Left forelimb (tissue), 1 donor: ENCODE measurements at regions not wholly inside any gene's neighbourhood (a gene's known extent, or its start where the extent isn't known, plus 50 kb on each side); places are given as distances from the start of the nearest gene placed in this dataset.
"Not testable (repeated sequence)": the region's sequence is repeated elsewhere in the genome, so short reads cannot be mapped to it uniquely, and the experiment has no call there.

Experiments used
- DNase-seq: peaks from one replicate; pipeline ENCODE4 v3.0.0-alpha.2; 2018; ENCODE audit warnings: low spot score

- no peak for DNase-seq
Observed at GRCh38 chr3:164927728-164928127, 150.6 kb downstream of the SI start.

GRCh38 chr3:164918905-164919304, 159.4 kb downstream of the SI start:
- DNase-seq: no peak

- no peak for DNase-seq
Observed at GRCh38 chr3:164912916-164913315, 165.4 kb downstream of the SI start.

GRCh38 chr3:164903820-164904451, 174.4 kb downstream of the SI start:
- DNase-seq: no peak

GRCh38 chr3:164897342-164897741, 181.0 kb downstream of the SI start:
- no peak for DNase-seq

- no peak for DNase-seq
Observed at GRCh38 chr3:164890061-164890460, 188.2 kb downstream of the SI start.

GRCh38 chr3:164883171-164883570, 195.1 kb downstream of the SI start:
- DNase-seq: no peak

GRCh38 chr3:164879201-164879600, 199.1 kb downstream of the SI start:
- DNase-seq: no peak

- DNase-seq: no peak
Observed at GRCh38 chr3:164864454-164864853, 213.8 kb downstream of the SI start.

- DNase-seq: no peak
Observed at GRCh38 chr3:164852866-164853265, 225.4 kb downstream of the SI start.

- no peak for DNase-seq
Observed at GRCh38 chr3:164851905-164852304, 226.4 kb downstream of the SI start.

- no peak for DNase-seq
Observed at GRCh38 chr3:164851204-164851603, 227.1 kb downstream of the SI start.

GRCh38 chr3:164848923-164849322, 229.4 kb downstream of the SI start:
- DNase-seq: no peak

GRCh38 chr3:164845739-164846138, 232.6 kb downstream of the SI start:
- DNase-seq: no peak

- no peak for DNase-seq
Observed at GRCh38 chr3:164832216-164832615, 246.1 kb downstream of the SI start.

GRCh38 chr3:164818318-164818717, 260.0 kb downstream of the SI start:
- no peak for DNase-seq

- no peak for DNase-seq
Observed at GRCh38 chr3:164814106-164814505, 264.2 kb downstream of the SI start.

- no peak for DNase-seq
Observed at GRCh38 chr3:164812042-164812441, 266.3 kb downstream of the SI start.

- no peak for DNase-seq
Observed at GRCh38 chr3:164806188-164806587, 272.1 kb downstream of the SI start.

GRCh38 chr3:164794099-164794498, 284.2 kb downstream of the SI start:
- DNase-seq: no peak

GRCh38 chr3:164791263-164791662, 287.0 kb downstream of the SI start:
- no peak for DNase-seq

- DNase-seq: not testable (repeated sequence)
Observed at GRCh38 chr3:164784407-164784806, 293.9 kb downstream of the SI start.

GRCh38 chr3:164781755-164782154, 296.5 kb downstream of the SI start:
- no peak for DNase-seq

- DNase-seq: no peak
Observed at GRCh38 chr3:164779816-164780215, 298.5 kb downstream of the SI start.

GRCh38 chr3:164752812-164753211, 325.5 kb downstream of the SI start:
- no peak for DNase-seq
